ENCODE measurements at regions not wholly inside any gene's neighbourhood (a gene's known extent, or its start where the extent isn't known, plus 50 kb on each side); places are given as distances from the start of the nearest gene placed in this dataset.

GRCh38 chr4:24472514-24473308 lies 111.6 kb downstream of the DHX15 start:
- Histone ChIP-seq H3K4me3 (ENCODE audit: low read depth in 1 of 3, low read length in 3 of 3) (peak overlapping the region; percentile 55 to 71 (median 59)), H3K9ac (ENCODE audit: low read depth in 1 of 2, low read length in 2 of 2) (no peak overlapping the region), H3K9me3 (ENCODE audit: control insufficient read depth in 4 of 4, low read length in 3 of 4) (no peaks in the 10 kb centered on the region), H3K27me3 (ENCODE audit: control insufficient read depth in 4 of 4, insufficient read depth in 4 of 4, low read length in 3 of 4) (peaks cover 0 to 4% (median 1%) of the 10 kb centered on the region in 4 donors), H3K36me3 (ENCODE audit: control insufficient read depth in 4 of 4, insufficient read depth in 3 of 4, low read depth in 1 of 4, low read length in 3 of 4) (no peaks in the 10 kb centered on the region), H3K4me1 (ENCODE audit: control insufficient read depth in 4 of 4, insufficient read depth in 4 of 4, low read length in 3 of 4) (peaks cover 17 to 38% (median 31%) of the 10 kb centered on the region in 4 donors), H3K27ac (ENCODE audit: low read depth in 1 of 2, low read length in 2 of 2) (peak overlapping the region in 1 of 2 donors; percentile 20)
- TF ChIP-seq, protein P1, sequence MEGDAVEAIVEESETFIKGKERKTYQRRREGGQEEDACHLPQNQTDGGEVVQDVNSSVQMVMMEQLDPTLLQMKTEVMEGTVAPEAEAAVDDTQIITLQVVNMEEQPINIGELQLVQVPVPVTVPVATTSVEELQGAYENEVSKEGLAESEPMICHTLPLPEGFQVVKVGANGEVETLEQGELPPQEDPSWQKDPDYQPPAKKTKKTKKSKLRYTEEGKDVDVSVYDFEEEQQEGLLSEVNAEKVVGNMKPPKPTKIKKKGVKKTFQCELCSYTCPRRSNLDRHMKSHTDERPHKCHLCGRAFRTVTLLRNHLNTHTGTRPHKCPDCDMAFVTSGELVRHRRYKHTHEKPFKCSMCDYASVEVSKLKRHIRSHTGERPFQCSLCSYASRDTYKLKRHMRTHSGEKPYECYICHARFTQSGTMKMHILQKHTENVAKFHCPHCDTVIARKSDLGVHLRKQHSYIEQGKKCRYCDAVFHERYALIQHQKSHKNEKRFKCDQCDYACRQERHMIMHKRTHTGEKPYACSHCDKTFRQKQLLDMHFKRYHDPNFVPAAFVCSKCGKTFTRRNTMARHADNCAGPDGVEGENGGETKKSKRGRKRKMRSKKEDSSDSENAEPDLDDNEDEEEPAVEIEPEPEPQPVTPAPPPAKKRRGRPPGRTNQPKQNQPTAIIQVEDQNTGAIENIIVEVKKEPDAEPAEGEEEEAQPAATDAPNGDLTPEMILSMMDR (IDR thresholded peaks at IDR 0.05; ENCODE audit: low read depth, low read length, missing input control), result peak; percentile 52
- peak in 1 of 2 donors; percentile 38 for TF ChIP-seq RAD21 (IDR thresholded peaks at IDR 0.05)
- TF ChIP-seq, protein P2, sequence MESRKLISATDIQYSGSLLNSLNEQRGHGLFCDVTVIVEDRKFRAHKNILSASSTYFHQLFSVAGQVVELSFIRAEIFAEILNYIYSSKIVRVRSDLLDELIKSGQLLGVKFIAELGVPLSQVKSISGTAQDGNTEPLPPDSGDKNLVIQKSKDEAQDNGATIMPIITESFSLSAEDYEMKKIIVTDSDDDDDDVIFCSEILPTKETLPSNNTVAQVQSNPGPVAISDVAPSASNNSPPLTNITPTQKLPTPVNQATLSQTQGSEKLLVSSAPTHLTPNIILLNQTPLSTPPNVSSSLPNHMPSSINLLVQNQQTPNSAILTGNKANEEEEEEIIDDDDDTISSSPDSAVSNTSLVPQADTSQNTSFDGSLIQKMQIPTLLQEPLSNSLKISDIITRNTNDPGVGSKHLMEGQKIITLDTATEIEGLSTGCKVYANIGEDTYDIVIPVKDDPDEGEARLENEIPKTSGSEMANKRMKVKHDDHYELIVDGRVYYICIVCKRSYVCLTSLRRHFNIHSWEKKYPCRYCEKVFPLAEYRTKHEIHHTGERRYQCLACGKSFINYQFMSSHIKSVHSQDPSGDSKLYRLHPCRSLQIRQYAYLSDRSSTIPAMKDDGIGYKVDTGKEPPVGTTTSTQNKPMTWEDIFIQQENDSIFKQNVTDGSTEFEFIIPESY (IDR thresholded peaks at IDR 0.05), result no peak
- TF ChIP-seq RXRA (IDR thresholded peaks at IDR 0.05), result no peak
- DNase-seq (ENCODE audit: low spot score), result peak; percentile 49
- under 1% methylated on average over 93 of the region's 93 CpGs for WGBS

GRCh38 chr4:24472161-24472510 lies 112.2 kb downstream of the DHX15 start:
- DNase-seq (ENCODE audit: low spot score), result no peak
- Histone ChIP-seq H3K9ac (ENCODE audit: low read depth in 1 of 2, low read length in 2 of 2) (no peak overlapping the region), H3K4me1 (ENCODE audit: control insufficient read depth in 4 of 4, insufficient read depth in 4 of 4, low read length in 3 of 4) (peaks cover 17 to 38% (median 31%) of the 10 kb centered on the region in 4 donors), H3K4me3 (ENCODE audit: low read depth in 1 of 3, low read length in 3 of 3) (peak overlapping the region in 2 of 3 donors; percentile 44 to 55), H3K9me3 (ENCODE audit: control insufficient read depth in 4 of 4, low read length in 3 of 4) (no peaks in the 10 kb centered on the region), H3K27me3 (ENCODE audit: control insufficient read depth in 4 of 4, insufficient read depth in 4 of 4, low read length in 3 of 4) (peaks cover 0 to 3% (median 0%) of the 10 kb centered on the region in 4 donors), H3K36me3 (ENCODE audit: control insufficient read depth in 4 of 4, insufficient read depth in 3 of 4, low read depth in 1 of 4, low read length in 3 of 4) (no peaks in the 10 kb centered on the region), H3K27ac (ENCODE audit: low read depth in 1 of 2, low read length in 2 of 2) (no peak overlapping the region)
- TF ChIP-seq REST (IDR thresholded peaks at IDR 0.05), result no peak
- TF ChIP-seq, protein P3, sequence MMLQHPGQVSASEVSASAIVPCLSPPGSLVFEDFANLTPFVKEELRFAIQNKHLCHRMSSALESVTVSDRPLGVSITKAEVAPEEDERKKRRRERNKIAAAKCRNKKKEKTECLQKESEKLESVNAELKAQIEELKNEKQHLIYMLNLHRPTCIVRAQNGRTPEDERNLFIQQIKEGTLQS (IDR thresholded peaks at IDR 0.05), result no peak
- no peak for TF ChIP-seq HNF4G (IDR thresholded peaks at IDR 0.05)
- no peak for TF ChIP-seq EGR1 (IDR thresholded peaks at IDR 0.05; ENCODE audit: low read depth in 2 of 2)
- TF ChIP-seq RXRA (IDR thresholded peaks at IDR 0.05), result no peak
- TF ChIP-seq FOXA1 (IDR thresholded peaks at IDR 0.05), result no peak
- no peak for TF ChIP-seq HNF4A (conservative IDR thresholded peaks at IDR 0.05)
- 2% methylated on average over 21 of the region's 21 CpGs for WGBS
